ENCODE measurements at regions not wholly inside any gene's neighbourhood (a gene's known extent, or its start where the extent isn't known, plus 50 kb on each side); places are given as distances from the start of the nearest gene placed in this dataset.
"Not testable (repeated sequence)": the region's sequence is repeated elsewhere in the genome, so short reads cannot be mapped to it uniquely, and the experiment has no call there.

GRCh38 chr14:56422703-56423213 is 156.8 kb upstream of the TMEM260 start:
- DNase-seq: no peak

- DNase-seq: no peak
Measured at GRCh38 chr14:56423544-56423943, 156.1 kb upstream of the TMEM260 start.

- no peak for DNase-seq
Measured at GRCh38 chr14:56431013-56431412, 148.6 kb upstream of the TMEM260 start.

- no peak for DNase-seq
Measured at GRCh38 chr14:56449670-56450213, 129.9 kb upstream of the TMEM260 start.

- no peak for DNase-seq
Measured at GRCh38 chr14:56452940-56453339, 126.7 kb upstream of the TMEM260 start.

- not testable (repeated sequence) for DNase-seq
Measured at GRCh38 chr14:56454680-56455079, 124.9 kb upstream of the TMEM260 start.

GRCh38 chr14:56460469-56460868 is 119.1 kb upstream of the TMEM260 start:
- DNase-seq: no peak

- no peak for DNase-seq
Measured at GRCh38 chr14:56461276-56462275, 118.0 kb upstream of the TMEM260 start.

GRCh38 chr14:56463271-56463890 is 116.2 kb upstream of the TMEM260 start:
- DNase-seq: no peak

- DNase-seq: no peak
Measured at GRCh38 chr14:56471056-56471455, 108.5 kb upstream of the TMEM260 start.

GRCh38 chr14:56474419-56475022 is 105.1 kb upstream of the TMEM260 start:
- peak; percentile 6 to 39 for DNase-seq

GRCh38 chr14:56482310-56482911 is 97.2 kb upstream of the TMEM260 start:
- DNase-seq: peak in 1 of 2 experiments; percentile 31

GRCh38 chr14:56487090-56487667 is 92.4 kb upstream of the TMEM260 start:
- DNase-seq: no peak

- no peak for DNase-seq
Measured at GRCh38 chr14:56487761-56488160, 91.8 kb upstream of the TMEM260 start.

GRCh38 chr14:56488306-56488705 is 91.3 kb upstream of the TMEM260 start:
- no peak for DNase-seq

- DNase-seq: peak; percentile 19 to 32
Measured at GRCh38 chr14:56490379-56490778, 89.2 kb upstream of the TMEM260 start.

GRCh38 chr14:56491299-56492285 is 88.0 kb upstream of the TMEM260 start:
- peak; percentile 59 to 62 for DNase-seq

GRCh38 chr14:56494167-56494566 is 85.4 kb upstream of the TMEM260 start:
- no peak for DNase-seq

- DNase-seq: no peak
Measured at GRCh38 chr14:56498112-56498511, 81.5 kb upstream of the TMEM260 start.

GRCh38 chr14:56501909-56502530 is 77.6 kb upstream of the TMEM260 start:
- no peak for DNase-seq
